ENCODE measurements at regions not wholly inside any gene's neighbourhood (a gene's known extent, or its start where the extent isn't known, plus 50 kb on each side); places are given as distances from the start of the nearest gene placed in this dataset.

GRCh38 chr6:114465511-114465910 lies 122.7 kb upstream of the HS3ST5 start:
- WGBS (ENCODE audit: insufficient coverage), result 94% methylated on average over 3 of the region's 4 CpGs
- Histone ChIP-seq H3K27ac (ENCODE audit: low read depth in 1 of 2, low read length in 2 of 2) (no peak overlapping the region), H3K27me3 (ENCODE audit: control insufficient read depth in 2 of 2, insufficient read depth in 2 of 2, low read length in 2 of 2) (no peaks in the 10 kb centered on the region), H3K9me3 (replicated peaks in 1 of 2; ENCODE audit: control insufficient read depth in 1 of 2, insufficient read depth in 1 of 2, low read length in 2 of 2) (no peaks in the 10 kb centered on the region), H3K4me1 (ENCODE audit: control insufficient read depth in 1 of 2, insufficient read depth in 2 of 2, low read length in 2 of 2) (no peaks in the 10 kb centered on the region), H3K9ac (ENCODE audit: insufficient read depth, low read length, poor library complexity, severe bottlenecking) (no peak overlapping the region), H3K36me3 (replicated peaks in 1 of 2; ENCODE audit: control insufficient read depth in 1 of 2, insufficient read depth in 2 of 2, low read length in 2 of 2) (no peaks in the 10 kb centered on the region), H3K4me2 (replicated peaks; ENCODE audit: extremely low read depth, low read length, poor library complexity, severe bottlenecking) (no peak overlapping the region), H4K20me1 (ENCODE audit: insufficient read depth, low read length) (no peaks in the 10 kb centered on the region), H3K4me3 (replicated peaks in 1 of 3; ENCODE audit: low read depth in 2 of 3, low read length in 3 of 3) (no peak overlapping the region), H2AFZ (ENCODE audit: insufficient read depth, low read depth, low read length, poor library complexity, severe bottlenecking) (no peak overlapping the region), H3K79me2 (ENCODE audit: insufficient read depth, low read length) (no peaks in the 10 kb centered on the region)
- peaks cover 0 to 2% (median 0%) of the 10 kb centered on the region in 3 donors for H3K27me3 Mint-ChIP-seq (ENCODE audit: low read depth in 3 of 3)
- DNase-seq, result no peak
- no peak for TF ChIP-seq CTCF (IDR thresholded peaks at IDR 0.05)
- H3K36me3 Mint-ChIP-seq, result no peaks in the 10 kb centered on the region
- intact Hi-C loops (cut with micrococcal nuclease), result no loop called here
- no peaks in the 10 kb centered on the region for H3K4me1 Mint-ChIP-seq
- no peak overlapping the region for H3K27ac Mint-ChIP-seq
- no peak overlapping the region for H3K4me3 Mint-ChIP-seq
- peaks cover 0 to 7% (median 0%) of the 10 kb centered on the region in 7 donors for H3K9me3 Mint-ChIP-seq

GRCh38 chr6:114453737-114454276 lies 111.0 kb upstream of the HS3ST5 start:
- Histone ChIP-seq H3K36me3 (replicated peaks in 1 of 2; ENCODE audit: control insufficient read depth in 1 of 2, insufficient read depth in 2 of 2, low read length in 2 of 2) (no peaks in the 10 kb centered on the region), H3K4me3 (replicated peaks in 1 of 3; ENCODE audit: low read depth in 2 of 3, low read length in 3 of 3) (no peak overlapping the region), H3K4me1 (ENCODE audit: control insufficient read depth in 1 of 2, insufficient read depth in 2 of 2, low read length in 2 of 2) (no peaks in the 10 kb centered on the region), H3K9me3 (replicated peaks in 1 of 2; ENCODE audit: control insufficient read depth in 1 of 2, insufficient read depth in 1 of 2, low read length in 2 of 2) (no peaks in the 10 kb centered on the region), H3K27ac (ENCODE audit: low read depth in 1 of 2, low read length in 2 of 2) (no peak overlapping the region), H3K27me3 (ENCODE audit: control insufficient read depth in 2 of 2, insufficient read depth in 2 of 2, low read length in 2 of 2) (no peaks in the 10 kb centered on the region), H3K79me2 (ENCODE audit: insufficient read depth, low read length) (no peaks in the 10 kb centered on the region), H3K4me2 (replicated peaks; ENCODE audit: extremely low read depth, low read length, poor library complexity, severe bottlenecking) (no peak overlapping the region), H2AFZ (ENCODE audit: insufficient read depth, low read depth, low read length, poor library complexity, severe bottlenecking) (no peak overlapping the region), H3K9ac (ENCODE audit: insufficient read depth, low read length, poor library complexity, severe bottlenecking) (no peak overlapping the region), H4K20me1 (ENCODE audit: insufficient read depth, low read length) (no peaks in the 10 kb centered on the region)
- no CpG with 5 or more reads among the region's 1 CpG for WGBS (ENCODE audit: insufficient coverage)
- no peaks in the 10 kb centered on the region for H3K36me3 Mint-ChIP-seq
- H3K4me1 Mint-ChIP-seq, result no peaks in the 10 kb centered on the region
- intact Hi-C loops (cut with micrococcal nuclease), result no loop called here
- peaks cover 0 to 3% (median 0%) of the 10 kb centered on the region in 7 donors for H3K9me3 Mint-ChIP-seq
- DNase-seq, result no peak
- no peaks in the 10 kb centered on the region for H3K27me3 Mint-ChIP-seq (ENCODE audit: low read depth in 3 of 3)
- H3K4me3 Mint-ChIP-seq, result no peak overlapping the region
- no peak overlapping the region for H3K27ac Mint-ChIP-seq
- TF ChIP-seq CTCF (IDR thresholded peaks at IDR 0.05), result no peak
